KMS-11 (cell line): ENCODE measurements at regions not wholly inside any gene's neighbourhood (a gene's known extent, or its start where the extent isn't known, plus 50 kb on each side); places are given as distances from the start of the nearest gene placed in this dataset.

Experiments used
- H2AFZ ChIP-seq: fragments of 200-600 bp; sonication (generic); 2 replicates; pipeline ENCODE4 v1.6.1; 2016; ENCODE audit warnings: antibody characterized with exemption, mixed run types, low read depth
- H3K27ac ChIP-seq: fragments of 200-600 bp; sonication (generic); 2 replicates; pipeline ENCODE4 v1.6.1; 2016; ENCODE audit warnings: mild to moderate bottlenecking, mixed run types
- H3K27me3 ChIP-seq: fragments of 200-600 bp; sonication (generic); 2 replicates; pipeline ENCODE4 v1.6.1; 2017; ENCODE audit warnings: mild to moderate bottlenecking, low read depth, mixed run types, moderate library complexity; ENCODE audit not compliant: insufficient read depth
- H3K36me3 ChIP-seq: fragments of 200-600 bp; sonication (generic); 2 replicates; pipeline ENCODE4 v1.6.1; 2017; ENCODE audit warnings: mild to moderate bottlenecking, mixed run types; ENCODE audit not compliant: insufficient read depth
- H3K4me1 ChIP-seq: fragments of 200-600 bp; sonication (generic); 2 replicates; pipeline ENCODE4 v1.6.1; 2016; ENCODE audit warnings: mild to moderate bottlenecking, low read depth, mixed run types; ENCODE audit not compliant: poor library complexity, severe bottlenecking
- H3K4me2 ChIP-seq: fragments of 200-600 bp; sonication (generic); 2 replicates; pipeline ENCODE4 v1.7.0; 2016; ENCODE audit warnings: mild to moderate bottlenecking, mixed run types
- H3K4me3 ChIP-seq: fragments of 200-600 bp; sonication (generic); IDR thresholded peaks from 2 replicates; pipeline ENCODE4 v1.6.1; 2017; ENCODE audit warnings: low read depth, low read length, mixed read lengths; ENCODE audit not compliant: insufficient read depth
- H3K79me2 ChIP-seq: fragments of 200-600 bp; sonication (generic); 2 replicates; pipeline ENCODE4 v1.6.1; 2016; ENCODE audit warnings: low read depth, mixed run types; ENCODE audit not compliant: insufficient read depth
- H3K9ac ChIP-seq: fragments of 200-600 bp; sonication (generic); 2 replicates; pipeline ENCODE4 v1.6.1; 2016; ENCODE audit warnings: mild to moderate bottlenecking, mixed run types
- H4K20me1 ChIP-seq: fragments of 200-600 bp; sonication (generic); 2 replicates; pipeline ENCODE4 v1.6.1; 2016; ENCODE audit warnings: mild to moderate bottlenecking, mixed run types; ENCODE audit not compliant: insufficient read depth
- TF ChIP-seq, protein P1 (sequence below): fragments of 200-600 bp; sonication (generic); conservative IDR thresholded peaks from 2 replicates; pipeline ENCODE4 v1.6.1; 2017; ENCODE audit warnings: low read depth, mild to moderate bottlenecking, antibody characterized with exemption, low read length, moderate library complexity, mixed read lengths

DNA sequence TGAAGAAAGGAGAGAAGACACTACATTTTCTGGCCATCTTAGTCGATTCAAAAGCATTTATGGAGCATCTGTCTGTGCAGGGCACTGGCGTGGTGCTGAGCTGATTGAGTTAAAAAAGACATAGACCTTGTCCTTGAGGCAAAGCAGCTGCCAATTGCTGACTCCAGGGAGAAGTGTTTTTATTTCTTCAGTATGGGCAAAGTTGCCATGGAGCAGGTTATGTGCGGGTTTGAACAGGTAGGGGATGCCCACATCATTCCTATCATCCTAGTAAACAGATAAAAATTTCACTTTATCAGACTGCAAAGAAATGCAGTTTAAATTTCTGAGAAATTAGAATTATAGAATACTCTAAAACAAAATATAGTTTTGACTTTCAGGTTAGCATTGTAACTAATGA is 125.8 kb downstream of the NUP35 start:
- Histone ChIP-seq H3K36me3 (no peaks in the 10 kb centered on the region), H3K27me3 (no peaks in the 10 kb centered on the region), H4K20me1 (no peaks in the 10 kb centered on the region), H3K27ac (no peak overlapping the region), H2AFZ (no peak overlapping the region), H3K9ac (no peak overlapping the region), H3K79me2 (no peaks in the 10 kb centered on the region), H3K4me3 (no peak overlapping the region), H3K4me1 (no peaks in the 10 kb centered on the region), H3K4me2 (no peak overlapping the region)
- TF ChIP-seq, protein P1, sequence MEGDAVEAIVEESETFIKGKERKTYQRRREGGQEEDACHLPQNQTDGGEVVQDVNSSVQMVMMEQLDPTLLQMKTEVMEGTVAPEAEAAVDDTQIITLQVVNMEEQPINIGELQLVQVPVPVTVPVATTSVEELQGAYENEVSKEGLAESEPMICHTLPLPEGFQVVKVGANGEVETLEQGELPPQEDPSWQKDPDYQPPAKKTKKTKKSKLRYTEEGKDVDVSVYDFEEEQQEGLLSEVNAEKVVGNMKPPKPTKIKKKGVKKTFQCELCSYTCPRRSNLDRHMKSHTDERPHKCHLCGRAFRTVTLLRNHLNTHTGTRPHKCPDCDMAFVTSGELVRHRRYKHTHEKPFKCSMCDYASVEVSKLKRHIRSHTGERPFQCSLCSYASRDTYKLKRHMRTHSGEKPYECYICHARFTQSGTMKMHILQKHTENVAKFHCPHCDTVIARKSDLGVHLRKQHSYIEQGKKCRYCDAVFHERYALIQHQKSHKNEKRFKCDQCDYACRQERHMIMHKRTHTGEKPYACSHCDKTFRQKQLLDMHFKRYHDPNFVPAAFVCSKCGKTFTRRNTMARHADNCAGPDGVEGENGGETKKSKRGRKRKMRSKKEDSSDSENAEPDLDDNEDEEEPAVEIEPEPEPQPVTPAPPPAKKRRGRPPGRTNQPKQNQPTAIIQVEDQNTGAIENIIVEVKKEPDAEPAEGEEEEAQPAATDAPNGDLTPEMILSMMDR = no peak

DNA sequence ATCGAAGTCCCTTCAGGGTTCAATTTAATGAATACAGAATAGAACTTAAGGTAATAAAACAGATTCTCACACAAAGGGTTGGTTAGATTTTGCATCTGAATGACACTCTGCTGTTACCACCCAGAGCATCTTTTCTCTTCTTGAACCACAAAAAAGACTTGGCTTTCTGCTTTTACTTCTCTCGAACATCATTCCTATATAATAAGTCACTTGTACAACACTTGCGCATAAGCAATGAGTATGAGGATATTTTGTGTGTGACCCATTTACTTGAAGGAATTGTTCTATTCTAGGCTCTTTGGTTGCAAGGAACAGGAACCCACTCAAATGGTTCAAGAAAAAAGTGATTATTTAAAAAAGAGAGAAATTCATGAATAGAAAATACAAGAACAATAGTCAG is 126.2 kb downstream of the NUP35 start:
- Histone ChIP-seq H3K27ac (no peak overlapping the region), H3K79me2 (no peaks in the 10 kb centered on the region), H3K36me3 (no peaks in the 10 kb centered on the region), H3K4me1 (no peaks in the 10 kb centered on the region), H2AFZ (no peak overlapping the region), H3K4me2 (no peak overlapping the region), H3K4me3 (no peak overlapping the region), H3K27me3 (no peaks in the 10 kb centered on the region), H4K20me1 (no peaks in the 10 kb centered on the region), H3K9ac (no peak overlapping the region)
- TF ChIP-seq, protein P1 = no peak

DNA sequence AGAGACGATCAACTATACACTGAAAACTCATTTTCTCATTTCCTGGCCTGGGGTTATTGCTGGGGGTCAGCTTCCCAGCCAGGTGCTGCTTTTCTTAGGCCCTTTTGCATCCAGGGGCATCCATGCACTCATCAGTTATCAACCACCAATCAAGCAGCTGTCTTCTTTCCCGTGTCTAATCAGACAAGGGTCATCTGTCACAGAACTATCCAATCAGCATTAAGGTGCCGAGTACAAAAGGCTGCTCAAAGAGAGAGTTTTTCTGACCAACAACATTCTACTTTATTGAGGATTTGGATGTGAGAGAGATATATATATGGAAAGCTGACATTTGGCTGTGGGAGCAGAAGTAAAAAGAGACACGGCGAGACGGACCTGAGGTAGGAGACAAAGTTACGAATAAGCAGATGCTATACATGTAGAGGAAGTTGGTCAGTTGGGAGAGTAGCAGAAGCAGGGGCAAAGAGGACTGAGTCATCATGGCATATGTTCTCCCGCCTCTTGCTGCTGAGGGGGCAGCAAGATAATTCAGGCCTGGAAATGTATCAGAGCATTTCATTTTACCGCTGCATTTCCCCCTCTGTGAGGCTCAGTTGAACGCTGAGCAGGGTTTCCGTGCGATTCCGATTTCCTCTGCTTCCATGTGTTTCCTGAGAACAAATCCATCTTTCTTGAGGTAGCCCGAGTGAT is 129.3 kb downstream of the NUP35 start:
- Histone ChIP-seq H4K20me1 (no peaks in the 10 kb centered on the region), H3K36me3 (no peaks in the 10 kb centered on the region), H3K9ac (no peak overlapping the region), H3K79me2 (no peaks in the 10 kb centered on the region), H2AFZ (no peak overlapping the region), H3K4me2 (no peak overlapping the region), H3K4me1 (no peaks in the 10 kb centered on the region), H3K27me3 (no peaks in the 10 kb centered on the region), H3K27ac (no peak overlapping the region), H3K4me3 (no peak overlapping the region)
- TF ChIP-seq, protein P1 = no peak

DNA sequence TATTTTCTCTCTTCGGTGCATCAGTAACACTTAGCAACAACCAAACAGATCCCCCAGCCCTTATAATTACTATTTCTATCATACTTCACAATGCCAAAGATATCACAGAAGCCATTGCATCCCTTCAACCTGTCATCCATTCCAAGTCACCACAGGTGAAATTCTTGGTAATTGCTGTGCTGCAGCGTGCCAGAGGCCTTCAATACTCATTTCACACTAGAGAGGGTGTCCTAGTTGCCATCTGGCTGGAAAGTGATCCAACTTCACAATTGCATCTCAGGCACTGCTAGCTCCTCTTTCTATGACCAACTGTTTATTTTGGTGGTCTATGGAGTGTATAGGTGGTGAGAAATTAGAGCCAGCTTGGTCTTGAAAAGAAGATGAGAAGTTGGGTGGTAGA is 131.2 kb downstream of the NUP35 start:
- no peak overlapping the region for H3K4me3 ChIP-seq
- H3K9ac ChIP-seq = no peak overlapping the region
- no peaks in the 10 kb centered on the region for H3K79me2 ChIP-seq
- H3K36me3 ChIP-seq = no peaks in the 10 kb centered on the region
- no peaks in the 10 kb centered on the region for H4K20me1 ChIP-seq
- no peaks in the 10 kb centered on the region for H3K27me3 ChIP-seq
- H3K27ac ChIP-seq = no peak overlapping the region
- no peaks in the 10 kb centered on the region for H3K4me1 ChIP-seq
- H2AFZ ChIP-seq = no peak overlapping the region
- TF ChIP-seq, protein P1 = no peak
- no peak overlapping the region for H3K4me2 ChIP-seq
